AG10803 (cell line): ENCODE measurements at regions not wholly inside any gene's neighbourhood (a gene's known extent, or its start where the extent isn't known, plus 50 kb on each side); places are given as distances from the start of the nearest gene placed in this dataset.

Source experiments
- DNase-seq: peaks from one replicate; pipeline ENCODE4 v3.0.0; 2010; ENCODE audit warnings: low read depth
- H3K4me3 ChIP-seq: 2 replicates; pipeline ENCODE4 v1.5.1; 2011; ENCODE audit warnings: mild to moderate bottlenecking, low read length, control low read depth
- CTCF ChIP-seq: conservative IDR thresholded peaks from 2 replicates; pipeline ENCODE4 v1.5.1; 2011; ENCODE audit warnings: mild to moderate bottlenecking, low read length, control low read depth, inconsistent platforms

GRCh38 chr4:144556636-144557035, 89.3 kb upstream of the HHIP start:
- no peak for TF ChIP-seq CTCF
- DNase-seq = no peak
- H3K4me3 ChIP-seq = no peak overlapping the region

- no peak for TF ChIP-seq CTCF
- no peak overlapping the region for H3K4me3 ChIP-seq
- no peak for DNase-seq
These were observed 88.6 kb upstream of the HHIP start for GRCh38 chr4:144557404-144557803.

- no peak for TF ChIP-seq CTCF
- no peak overlapping the region for H3K4me3 ChIP-seq
- no peak for DNase-seq
These were observed 83.8 kb upstream of the HHIP start for GRCh38 chr4:144562019-144562705.

DNA sequence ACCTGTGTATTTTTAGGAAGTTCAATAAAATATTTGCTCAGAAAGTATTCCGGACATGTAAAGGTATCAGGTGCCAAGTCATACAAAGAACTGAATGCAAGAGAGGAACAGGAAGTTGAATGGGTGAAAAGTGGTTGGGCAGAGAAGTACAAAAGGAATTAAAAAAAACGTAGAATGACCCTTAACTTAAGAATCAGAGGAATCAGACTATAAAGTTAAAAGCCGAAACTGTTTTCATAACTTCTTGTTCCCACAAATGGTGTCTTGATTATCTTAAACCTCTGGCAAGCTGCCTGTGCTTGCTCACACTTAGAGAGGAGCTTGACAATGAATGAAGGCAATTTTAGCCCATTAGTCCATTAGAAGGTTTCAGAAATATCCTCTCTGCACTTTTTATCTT, 81.6 kb upstream of the HHIP start:
- no peak for TF ChIP-seq CTCF
- no peak for DNase-seq
- no peak overlapping the region for H3K4me3 ChIP-seq

GRCh38 chr4:144565527-144566195, 80.3 kb upstream of the HHIP start:
- DNase-seq = no peak
- H3K4me3 ChIP-seq = no peak overlapping the region
- no peak for TF ChIP-seq CTCF

GRCh38 chr4:144572660-144573059, 73.3 kb upstream of the HHIP start:
- TF ChIP-seq CTCF = no peak
- DNase-seq = no peak

GRCh38 chr4:144574000-144574399, 72.0 kb upstream of the HHIP start:
- TF ChIP-seq CTCF = no peak
- no peak for DNase-seq
- no peak overlapping the region for H3K4me3 ChIP-seq

More at GRCh38 chr4:144572660-144573059, 73.3 kb upstream of the HHIP start:
- no peak overlapping the region for H3K4me3 ChIP-seq
